GM12892 (cell line): ENCODE measurements at regions not wholly inside any gene's neighbourhood (a gene's known extent, or its start where the extent isn't known, plus 50 kb on each side); places are given as distances from the start of the nearest gene placed in this dataset.

ENCODE experiments used
- DNase-seq: peaks from one replicate; pipeline ENCODE4 v3.0.0; 2011; ENCODE audit not compliant: insufficient read length
- FAIRE-seq: peaks from 2 replicates; lab custom pipeline; 2011; peaks lifted over from hg19 to GRCh38; lab: Jason Lieb, UNC
- POLR2A ChIP-seq: IDR thresholded peaks from 2 replicates; pipeline ENCODE4 v1.6.1; 2011; ENCODE audit warnings: low read depth, low read length, control low read depth
- POLR2AphosphoS5 ChIP-seq: IDR thresholded peaks from 2 replicates; pipeline ENCODE4 v1.6.1; 2011; ENCODE audit warnings: low read depth, low read length, control low read depth
- TAF1 ChIP-seq: IDR thresholded peaks from 2 replicates; pipeline ENCODE4 v1.6.1; 2011; ENCODE audit warnings: low read depth, mild to moderate bottlenecking, control low read depth, low read length, borderline replicate concordance

GRCh38 chr18:5756823-5757222, 138.5 kb downstream of the TMEM200C start:
- no peak for DNase-seq
- no peak for TF ChIP-seq POLR2AphosphoS5
- TF ChIP-seq TAF1, result no peak
- no peak for TF ChIP-seq POLR2A

DNA sequence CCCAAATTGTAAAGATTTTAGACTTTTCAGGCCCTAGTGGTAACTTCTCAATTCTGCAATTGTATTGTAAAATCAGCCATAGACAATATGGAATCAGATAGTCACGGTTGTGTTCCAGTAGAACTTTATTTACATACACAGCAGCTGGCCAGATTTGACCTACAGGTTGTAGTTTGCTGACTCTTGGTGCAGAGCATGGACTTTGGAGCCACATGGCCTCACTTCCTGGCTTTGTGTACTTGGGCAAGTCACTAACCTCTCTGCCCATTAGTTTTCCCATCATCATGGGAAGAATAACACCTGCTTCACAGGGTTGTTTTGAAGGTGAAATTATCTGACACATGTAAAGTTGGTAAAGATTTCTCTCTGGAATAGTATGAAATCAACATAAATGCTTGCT, 147.6 kb downstream of the TMEM200C start:
- DNase-seq (no peak), FAIRE-seq (no peak)
- TF ChIP-seq TAF1 (no peak), POLR2A (no peak), POLR2AphosphoS5 (no peak)

More at GRCh38 chr18:5756823-5757222, 138.5 kb downstream of the TMEM200C start:
- FAIRE-seq, result no peak

- TF ChIP-seq POLR2AphosphoS5, result no peak
- no peak for TF ChIP-seq TAF1
- TF ChIP-seq POLR2A, result no peak
- FAIRE-seq, result no peak
- DNase-seq, result no peak
These were observed 148.5 kb downstream of the TMEM200C start for GRCh38 chr18:5746844-5747243.

GRCh38 chr18:5744659-5745058, 150.7 kb downstream of the TMEM200C start:
- FAIRE-seq (no peak), DNase-seq (no peak)
- TF ChIP-seq TAF1, result no peak
- no peak for TF ChIP-seq POLR2A
- no peak for TF ChIP-seq POLR2AphosphoS5

GRCh38 chr18:5738526-5738925, 156.8 kb downstream of the TMEM200C start:
- TF ChIP-seq POLR2A, result no peak
- TF ChIP-seq POLR2AphosphoS5, result no peak
- TF ChIP-seq TAF1, result no peak
- DNase-seq (no peak), FAIRE-seq (no peak)

DNA sequence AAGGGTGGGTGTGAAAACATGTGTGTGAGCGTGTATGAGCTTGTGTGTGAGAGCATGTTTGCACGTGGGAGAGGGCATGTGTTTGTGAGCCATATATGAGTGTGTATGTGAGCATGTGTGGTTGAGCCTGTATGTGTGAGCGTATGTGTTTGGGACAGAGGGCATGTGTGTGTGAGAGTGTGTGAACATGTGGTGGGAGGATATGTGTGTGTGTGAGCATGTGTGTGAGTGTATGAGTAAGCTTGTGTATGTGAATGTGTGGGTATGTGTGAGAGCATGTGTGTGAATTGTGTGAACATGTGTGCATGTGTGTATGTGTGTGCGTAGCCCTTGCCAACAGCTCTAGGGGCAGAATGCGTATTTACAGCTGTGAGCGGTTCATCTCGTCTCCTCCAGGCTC, 163.0 kb downstream of the TMEM200C start:
- DNase-seq (no peak), FAIRE-seq (no peak)
- TF ChIP-seq POLR2AphosphoS5 (no peak), POLR2A (no peak), TAF1 (no peak)

DNA sequence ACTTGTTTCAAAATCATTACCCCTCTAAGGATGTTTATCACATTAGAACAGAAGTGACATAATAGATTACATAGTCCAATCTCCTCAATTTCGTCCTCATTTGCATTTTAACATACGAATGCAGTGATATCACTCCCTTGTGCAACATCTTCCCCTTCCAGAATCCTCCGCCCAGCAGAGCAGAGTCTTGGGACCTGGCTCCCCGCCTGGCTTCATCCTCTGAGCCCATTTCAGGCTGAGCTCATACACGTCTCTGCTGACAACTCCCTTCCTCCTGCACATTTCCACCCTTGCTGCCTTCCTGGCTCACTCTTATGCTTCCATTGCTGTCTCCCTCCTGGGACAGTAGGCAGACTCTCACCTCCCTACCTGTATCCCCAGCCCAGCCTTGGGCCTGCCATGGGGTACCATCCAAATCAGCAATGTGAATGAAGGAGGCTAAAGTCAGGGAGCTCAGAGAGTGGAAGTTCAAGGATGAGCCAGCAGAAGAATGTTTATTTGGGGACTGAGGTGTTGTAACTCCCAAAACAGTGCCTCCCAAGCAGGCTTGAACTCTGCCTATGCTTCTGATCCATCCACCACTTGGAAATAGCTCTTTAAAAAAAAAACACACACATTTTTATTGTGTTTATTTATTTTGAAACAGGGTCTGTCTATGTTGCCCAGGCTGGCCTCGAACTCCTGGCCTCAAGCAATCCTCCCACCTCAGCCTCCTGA, 165.2 kb downstream of the TMEM200C start:
- no peak for FAIRE-seq
- TF ChIP-seq TAF1, result no peak
- no peak for TF ChIP-seq POLR2AphosphoS5
- TF ChIP-seq POLR2A, result no peak
- no peak for DNase-seq

GRCh38 chr18:5728531-5728930, 166.8 kb downstream of the TMEM200C start:
- FAIRE-seq (no peak), DNase-seq (no peak)
- TF ChIP-seq TAF1 (no peak), POLR2AphosphoS5 (no peak), POLR2A (no peak)

DNA sequence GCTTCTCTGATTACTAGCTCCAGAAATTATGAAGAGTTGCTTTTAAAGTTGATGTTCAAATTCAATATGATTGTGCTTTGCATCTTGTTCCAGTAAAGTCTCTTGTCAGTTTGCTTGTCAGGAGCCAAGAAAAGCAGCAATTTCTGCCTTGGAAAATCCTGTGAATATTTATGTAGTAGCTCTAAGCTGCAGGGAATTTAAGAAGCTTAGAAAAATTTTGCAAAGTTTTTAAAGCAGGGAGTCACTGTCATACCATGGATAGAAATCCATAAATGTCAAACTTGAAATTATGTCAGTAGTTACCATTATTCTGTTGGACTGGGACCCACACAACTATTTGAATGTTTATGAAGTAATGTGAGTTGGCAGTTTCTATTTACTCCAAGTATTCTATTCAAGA, 169.3 kb downstream of the TMEM200C start:
- FAIRE-seq (no peak), DNase-seq (no peak)
- no peak for TF ChIP-seq POLR2AphosphoS5
- TF ChIP-seq POLR2A, result no peak
- TF ChIP-seq TAF1, result no peak

- FAIRE-seq (no peak), DNase-seq (no peak)
- TF ChIP-seq TAF1 (no peak), POLR2A (no peak), POLR2AphosphoS5 (no peak)
These were observed 173.4 kb downstream of the TMEM200C start for GRCh38 chr18:5721924-5722323.

DNA sequence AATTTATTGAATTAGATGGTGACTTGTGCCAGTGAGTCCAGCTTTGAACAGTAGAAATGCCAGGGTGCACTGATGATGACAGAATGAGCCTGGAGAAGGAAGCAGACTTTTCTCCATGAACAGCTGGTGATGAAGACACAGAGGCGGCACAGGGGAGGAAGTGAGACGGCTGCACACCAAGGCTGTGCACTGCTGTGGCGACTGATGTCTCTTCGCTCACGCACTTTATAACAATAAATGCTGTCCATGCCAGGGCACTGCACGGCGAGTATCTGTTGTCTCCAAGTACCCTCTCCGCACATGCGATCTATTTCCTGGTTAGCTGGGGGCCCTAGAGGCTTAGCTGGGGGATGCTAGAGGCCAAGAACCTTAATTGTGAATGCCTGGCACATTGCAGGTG, 175.2 kb downstream of the TMEM200C start:
- FAIRE-seq (no peak), DNase-seq (no peak)
- no peak for TF ChIP-seq TAF1
- TF ChIP-seq POLR2A, result no peak
- TF ChIP-seq POLR2AphosphoS5, result no peak

DNA sequence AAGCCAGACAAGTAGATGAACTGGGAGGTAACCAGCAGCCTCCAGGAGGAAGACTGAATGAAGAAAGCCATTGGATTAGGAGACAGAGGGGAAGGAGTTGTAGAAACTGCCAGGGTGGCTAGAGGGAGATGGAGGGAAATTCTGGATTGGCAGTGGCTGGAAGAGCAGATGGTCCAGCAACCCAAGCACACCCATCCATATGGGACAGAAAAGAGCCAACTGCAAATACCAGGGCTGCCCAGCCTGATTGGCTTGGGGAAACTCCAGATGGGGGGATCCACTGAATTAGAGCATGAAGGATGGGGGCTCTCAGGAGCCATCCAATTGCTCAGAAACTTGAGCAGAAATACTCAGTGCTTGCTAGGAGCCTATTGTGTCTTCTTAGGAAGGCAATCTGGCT, 173.5 kb upstream of the EPB41L3 start:
- no peak for FAIRE-seq

More for the DNA sequence above, 173.5 kb upstream of the EPB41L3 start:
- no peak for DNase-seq
- TF ChIP-seq POLR2A (no peak), TAF1 (no peak), POLR2AphosphoS5 (no peak)
